NCI-H2107 treated with DMSO at 0.1 percent for 48 hours (cell line): ENCODE measurements at regions not wholly inside any gene's neighbourhood (a gene's known extent, or its start where the extent isn't known, plus 50 kb on each side); places are given as distances from the start of the nearest gene placed in this dataset.

Experiments used
- DNase-seq: peaks from one replicate; lab custom pipeline; 2025; ENCODE audit not compliant: unreplicated experiment; lab: John Stamatoyannopoulos, UW

DNA sequence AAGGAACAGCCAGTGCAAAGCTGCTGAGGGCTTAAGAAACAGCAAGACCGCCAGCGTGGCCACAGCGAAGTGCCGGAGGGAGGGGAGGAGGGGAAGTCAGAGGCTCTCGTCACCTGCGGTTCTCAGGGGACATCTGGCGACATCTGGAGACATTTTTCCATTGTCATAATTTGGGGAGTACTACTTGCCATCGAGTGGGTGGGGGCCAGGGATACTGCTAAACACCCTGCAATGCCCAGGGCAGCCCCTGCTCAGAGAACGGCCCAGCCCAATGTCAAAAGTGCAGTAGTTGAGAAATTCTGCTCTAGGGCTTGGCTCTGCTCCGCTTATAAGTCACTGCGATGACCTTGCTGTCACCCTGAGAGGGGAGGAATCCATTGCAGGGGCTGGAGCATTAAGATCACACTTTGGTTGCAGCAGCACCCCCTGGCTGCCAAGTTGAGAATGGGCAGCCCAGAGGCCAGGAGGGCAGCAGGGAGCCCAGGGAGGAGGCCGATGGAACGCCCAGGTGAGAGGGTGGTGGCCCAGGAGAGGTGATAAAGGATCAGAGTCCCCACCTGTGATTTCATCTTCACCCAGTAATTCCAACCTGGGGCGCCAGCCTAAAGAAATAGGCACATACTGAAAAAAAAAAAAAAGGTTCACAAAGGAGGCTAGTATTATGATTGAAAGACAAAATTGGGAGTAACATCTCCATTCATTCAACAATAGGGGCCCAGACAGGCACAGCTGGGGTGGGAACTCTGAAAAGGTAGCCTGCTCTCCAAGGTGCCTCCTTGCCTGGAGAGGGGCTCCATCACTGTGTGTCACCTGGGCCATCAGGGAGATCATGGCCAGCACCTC is 218.2 kb downstream of the BMP7 start:
- DNase-seq: no peak

DNA sequence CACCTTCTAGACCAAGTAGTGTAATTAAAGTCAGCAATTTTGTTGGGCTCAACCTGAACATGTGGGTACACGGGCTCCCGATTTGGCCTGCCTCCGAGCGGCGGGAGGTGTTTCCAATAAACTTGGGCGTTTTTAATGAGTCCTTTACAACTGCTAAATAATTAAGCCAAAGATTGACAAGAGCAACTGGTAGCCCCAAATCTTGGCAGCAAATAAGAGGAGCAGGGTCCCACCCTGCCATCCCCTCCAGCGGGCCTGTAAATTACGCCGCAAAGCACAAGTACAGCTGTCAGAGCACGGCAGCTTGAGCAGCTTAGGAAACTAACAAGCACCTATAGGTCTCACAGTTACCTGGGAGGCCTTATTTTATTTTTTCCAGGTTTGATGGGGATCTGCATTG is 217.1 kb downstream of the BMP7 start:
- DNase-seq: no peak

DNA sequence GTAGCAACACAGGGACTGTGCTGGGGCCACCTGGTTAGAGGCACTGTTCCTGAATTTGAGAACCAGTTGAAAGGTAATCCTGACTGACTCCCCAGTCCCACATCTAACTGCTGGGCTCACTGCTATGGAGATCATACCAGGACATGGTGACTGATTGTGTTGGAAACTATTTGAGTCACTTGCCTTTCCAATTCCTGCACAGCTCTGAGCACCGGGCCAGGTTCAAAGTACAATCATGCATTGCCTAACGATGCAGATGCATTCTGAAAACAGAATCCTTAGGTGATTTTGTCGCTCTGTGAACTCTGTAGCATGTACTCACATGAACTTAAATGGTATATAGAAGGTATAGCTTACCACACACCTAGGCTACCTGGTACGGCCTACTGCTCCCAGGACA is 215.3 kb downstream of the BMP7 start:
- DNase-seq: no peak

DNA sequence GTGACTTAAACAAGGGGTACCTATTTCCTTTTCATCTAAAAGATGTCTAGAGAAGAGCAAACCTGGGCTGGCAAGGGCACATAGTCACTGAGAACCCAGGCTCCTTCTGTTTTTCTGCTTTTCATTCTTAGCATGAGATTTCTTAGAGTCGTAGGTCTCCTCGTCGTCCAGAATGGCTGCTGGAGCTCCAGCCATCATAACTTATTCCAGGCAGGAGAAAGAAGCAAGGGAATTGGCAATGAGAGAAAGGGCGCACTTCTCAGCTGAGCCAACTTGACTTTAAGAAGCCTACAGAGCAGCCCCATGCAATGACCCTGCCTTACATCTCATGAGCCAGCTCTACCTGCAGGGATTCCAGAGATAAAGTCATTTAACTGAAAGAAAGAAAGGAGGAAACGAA is 213.4 kb downstream of the BMP7 start:
- DNase-seq: no peak

DNA sequence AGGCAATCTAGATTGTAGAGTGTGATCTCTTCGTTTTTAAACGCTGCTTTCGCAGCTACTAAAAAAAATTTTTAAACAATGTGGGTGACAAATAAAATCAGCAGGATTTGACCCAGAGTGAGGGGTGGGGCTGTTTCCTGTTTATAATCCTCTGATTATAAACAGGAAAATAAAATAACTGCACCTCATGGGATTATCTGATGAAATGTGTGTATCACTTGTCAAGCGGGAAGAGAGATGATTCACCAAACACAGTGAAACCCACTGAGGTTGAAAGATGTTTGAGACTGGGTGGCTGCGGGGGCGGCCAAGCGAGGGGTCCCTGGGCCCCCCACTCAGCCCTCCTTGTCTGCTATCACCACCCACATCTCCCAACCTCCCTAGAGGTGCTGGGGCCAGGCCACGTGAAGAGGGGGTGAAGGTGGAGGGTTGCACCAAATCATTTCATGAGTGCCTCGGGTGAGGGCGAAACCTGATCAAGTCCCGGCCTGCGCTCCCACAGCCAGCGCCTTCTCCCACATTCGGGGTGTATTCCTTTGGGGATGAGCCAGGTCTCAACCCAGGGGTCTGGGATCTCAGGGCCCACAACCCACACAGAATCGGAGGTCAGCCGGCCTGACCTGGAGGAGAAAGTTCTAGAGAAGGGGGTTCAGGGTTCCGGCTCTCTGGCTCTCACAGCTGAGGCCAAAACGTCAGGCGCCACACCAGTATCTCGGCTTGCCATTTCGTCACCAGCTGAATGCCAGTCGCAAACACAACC is 212.5 kb downstream of the BMP7 start:
- no peak for DNase-seq

DNA sequence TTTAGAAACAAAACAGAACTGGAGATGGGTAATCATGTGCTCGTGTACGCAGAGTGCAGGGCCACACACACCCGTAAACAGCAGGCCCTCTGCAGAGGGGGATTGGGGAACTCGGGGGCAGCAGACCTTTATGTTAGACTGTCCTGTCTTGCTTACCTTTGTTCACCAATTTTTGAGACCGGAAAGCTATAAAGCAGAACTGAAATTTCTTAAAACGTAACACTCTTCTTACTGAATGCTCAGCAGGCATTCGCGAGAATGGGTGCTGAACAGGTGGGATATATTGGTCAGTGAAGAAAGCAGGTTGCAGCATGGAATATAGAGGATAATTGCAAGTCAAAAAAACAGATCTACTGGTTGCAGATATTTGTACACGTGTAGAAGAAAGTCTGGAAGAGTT is 211.1 kb downstream of the BMP7 start:
- DNase-seq: no peak

DNA sequence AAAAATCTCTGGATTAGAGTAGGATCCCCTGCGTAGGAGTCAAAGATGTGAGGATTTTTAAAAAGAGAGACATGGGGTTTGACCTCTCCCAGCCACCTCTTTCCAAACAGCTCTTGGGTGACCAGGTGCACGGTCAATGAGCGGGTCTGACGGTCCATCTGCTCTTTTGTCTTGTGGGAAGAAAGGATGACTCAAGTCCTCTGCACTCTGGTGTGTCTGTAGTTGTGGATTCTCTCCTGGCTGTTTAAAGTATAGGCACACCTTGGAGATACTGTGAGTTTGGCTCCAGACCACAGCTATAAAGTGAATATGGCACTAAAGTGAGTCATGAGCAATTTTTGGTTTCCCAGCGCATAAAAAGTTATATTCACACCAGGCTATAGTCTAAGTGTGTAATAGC is 209.8 kb downstream of the BMP7 start:
- no peak for DNase-seq

DNA sequence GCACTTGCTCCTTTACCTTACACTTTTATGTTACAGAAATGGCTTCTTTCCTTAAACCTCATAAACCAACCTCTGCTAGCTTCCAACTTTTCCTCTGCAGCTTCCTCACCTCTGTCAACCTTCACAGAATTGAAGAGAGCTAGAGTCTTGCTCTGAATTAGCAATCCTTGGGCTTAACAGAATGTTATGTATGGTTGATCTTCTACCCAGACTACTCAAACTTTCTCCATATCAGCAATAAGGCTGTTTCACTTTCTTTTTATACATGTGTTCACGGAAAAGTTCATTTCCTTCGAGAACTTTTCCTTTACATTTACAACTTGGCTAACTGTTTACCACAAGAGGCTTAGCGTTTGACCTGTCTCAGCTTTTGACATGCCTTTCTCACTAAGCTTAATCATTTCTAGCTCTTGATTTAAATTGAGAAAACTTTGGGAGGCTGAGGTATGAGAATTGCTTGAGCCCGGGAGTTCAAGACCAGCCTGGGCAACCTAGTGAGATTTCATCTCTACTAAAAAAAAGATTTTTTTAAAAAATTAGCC is 207.3 kb downstream of the BMP7 start:
- no peak for DNase-seq

DNA sequence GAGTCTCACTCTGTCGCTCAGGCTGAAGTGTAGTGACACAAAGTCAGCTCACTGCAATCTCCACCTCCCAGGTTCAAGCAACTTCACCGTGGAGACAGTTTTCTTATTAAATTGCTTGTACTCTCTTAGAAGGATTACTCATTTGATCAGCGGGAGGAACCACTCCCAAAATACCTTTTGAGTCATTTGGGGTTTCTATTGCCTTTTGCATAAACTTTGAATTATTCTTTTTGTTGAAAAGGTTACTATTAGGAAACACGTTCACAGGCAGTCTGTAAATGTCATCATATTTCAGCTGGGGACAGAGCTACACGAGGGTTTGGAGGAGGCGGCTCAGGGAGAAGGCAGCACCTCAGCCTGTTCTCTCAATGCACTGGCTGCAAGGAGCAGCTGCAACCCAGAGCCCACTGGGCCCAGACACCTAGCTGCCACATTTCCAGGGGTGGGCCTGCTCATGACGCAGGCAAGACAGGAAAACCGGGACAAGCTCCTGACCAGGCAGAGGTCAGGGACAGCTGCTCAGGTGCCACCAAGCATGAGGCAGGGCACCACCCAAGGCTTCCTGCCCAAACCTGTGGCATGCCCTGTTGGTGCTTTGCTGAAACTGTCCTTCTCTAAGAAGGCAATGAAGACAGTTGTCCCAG is 205.9 kb downstream of the BMP7 start:
- DNase-seq: no peak

DNA sequence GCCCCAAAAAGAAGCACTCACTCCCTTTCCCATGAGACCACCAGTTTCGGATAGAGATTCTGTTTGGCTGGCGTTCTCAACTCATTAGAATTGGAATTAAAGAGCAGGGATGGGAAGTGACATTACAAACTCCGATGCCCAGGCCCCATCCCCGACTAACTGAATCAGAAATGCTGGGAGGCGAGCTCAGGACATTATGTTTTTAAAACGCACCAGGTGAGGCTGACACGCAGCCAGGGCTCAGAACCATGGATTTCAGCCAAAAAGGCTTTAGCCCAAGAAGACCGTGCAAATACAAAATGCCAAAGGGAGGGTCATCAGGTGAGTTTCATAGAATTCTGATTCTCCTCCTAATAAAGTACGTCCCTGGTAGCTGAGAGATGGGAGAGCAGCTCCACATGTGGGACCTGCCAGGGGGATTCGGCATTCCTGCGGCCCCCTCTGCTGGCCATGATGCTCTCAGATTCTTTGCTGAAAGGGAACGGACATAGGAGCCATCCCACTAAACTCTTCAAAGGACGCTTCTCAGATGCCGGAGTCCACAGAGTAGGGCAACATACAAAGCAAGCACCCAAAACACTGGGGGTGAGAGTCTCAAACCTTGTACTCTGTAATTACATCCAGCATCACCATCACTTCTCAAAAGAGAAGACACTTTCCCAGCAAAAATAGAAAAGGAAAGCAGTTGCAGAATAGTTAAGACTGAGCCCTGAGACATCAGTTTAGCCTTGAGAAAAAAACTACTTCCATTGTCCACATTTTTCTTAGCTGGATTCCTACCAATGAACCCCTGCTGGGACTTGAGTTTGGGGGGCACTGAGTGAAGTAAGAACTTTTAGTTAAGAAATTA is 205.2 kb downstream of the BMP7 start:
- no peak for DNase-seq

DNA sequence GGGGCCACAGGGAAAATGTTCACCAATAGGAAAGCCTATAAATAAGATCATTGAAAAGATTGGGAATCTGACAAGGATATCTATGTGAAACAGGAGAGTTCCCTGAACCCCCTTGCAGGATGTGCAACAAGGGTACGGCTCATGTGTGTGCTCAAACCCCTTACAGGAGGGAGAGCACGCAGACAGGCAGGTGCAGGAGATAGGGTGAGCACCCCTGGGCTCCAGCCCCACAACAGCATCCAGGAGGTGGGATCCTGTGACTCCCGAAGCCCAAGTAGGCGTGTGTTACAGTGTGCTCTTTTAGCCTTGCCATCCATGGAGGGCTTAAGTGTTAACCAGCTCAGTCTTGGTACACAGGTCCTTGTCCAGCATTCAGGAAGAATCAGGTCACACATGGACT is 204.2 kb downstream of the BMP7 start:
- no peak for DNase-seq

DNA sequence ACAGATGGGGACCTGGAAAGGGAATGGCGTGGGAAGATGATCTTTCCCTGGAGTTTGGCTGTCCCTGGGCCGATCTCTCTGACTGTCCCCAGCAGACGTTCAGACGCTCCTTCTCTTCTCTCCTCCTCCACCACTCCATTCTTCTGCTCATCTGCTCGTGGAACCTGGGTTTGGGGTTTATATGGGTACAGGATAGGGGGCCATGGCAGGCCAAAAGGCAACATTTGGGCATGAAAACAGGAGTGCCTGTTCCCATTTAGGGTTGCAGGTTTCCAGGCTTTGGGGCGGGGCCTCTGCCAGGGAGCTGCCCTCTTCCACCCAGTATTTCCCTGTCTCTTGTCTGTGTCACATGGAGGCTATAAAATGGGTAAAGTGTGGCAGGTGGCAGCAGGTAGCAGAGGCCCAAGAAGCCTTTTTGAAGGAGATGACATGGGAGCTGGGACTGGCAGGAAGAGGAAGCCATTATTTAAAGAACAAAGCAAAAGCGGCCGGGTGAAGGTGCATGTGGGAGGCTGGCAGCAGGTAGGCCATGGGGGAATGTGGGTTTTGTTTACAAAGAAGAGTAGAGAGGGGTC is 203.7 kb downstream of the BMP7 start:
- no peak for DNase-seq

DNA sequence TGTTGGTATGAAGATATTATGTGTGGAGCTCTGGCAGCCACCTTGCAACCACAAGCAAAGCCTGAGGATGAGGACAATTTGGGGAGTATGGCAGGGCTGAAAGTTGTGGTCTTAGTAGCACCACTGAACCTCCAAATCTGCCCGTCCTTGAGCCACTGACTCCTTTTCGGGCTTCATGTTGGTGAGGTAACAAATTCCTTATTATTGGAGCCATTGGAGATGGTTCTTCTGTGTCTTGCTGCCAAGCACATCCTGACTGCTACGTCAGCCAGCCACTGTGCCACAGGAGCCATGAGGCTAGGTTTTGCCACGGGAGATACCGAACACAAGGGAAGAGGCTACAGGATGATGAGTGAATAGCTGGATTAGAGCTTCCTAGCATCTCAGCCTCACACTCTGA is 201.6 kb downstream of the BMP7 start:
- DNase-seq: no peak

DNA sequence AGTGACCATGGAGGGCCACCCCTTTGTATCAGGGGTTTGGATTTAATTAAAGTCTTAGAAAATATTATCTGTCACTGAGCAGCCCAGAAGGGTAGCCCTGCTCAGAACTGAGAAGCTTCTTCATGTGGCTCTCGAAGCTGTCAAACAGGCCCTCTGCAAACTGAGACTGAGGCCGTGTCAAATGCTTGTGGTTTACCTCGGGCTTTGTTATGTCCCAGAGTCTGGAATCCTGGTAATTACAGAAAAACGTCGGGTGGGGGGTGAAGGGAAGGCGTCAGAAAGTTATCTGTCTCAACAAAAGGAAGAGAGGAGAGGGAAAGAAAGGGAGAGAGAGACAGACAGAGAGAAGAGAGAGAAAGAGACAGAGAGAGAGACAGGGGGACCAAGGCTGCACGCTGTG is 200.8 kb downstream of the BMP7 start:
- DNase-seq: no peak

DNA sequence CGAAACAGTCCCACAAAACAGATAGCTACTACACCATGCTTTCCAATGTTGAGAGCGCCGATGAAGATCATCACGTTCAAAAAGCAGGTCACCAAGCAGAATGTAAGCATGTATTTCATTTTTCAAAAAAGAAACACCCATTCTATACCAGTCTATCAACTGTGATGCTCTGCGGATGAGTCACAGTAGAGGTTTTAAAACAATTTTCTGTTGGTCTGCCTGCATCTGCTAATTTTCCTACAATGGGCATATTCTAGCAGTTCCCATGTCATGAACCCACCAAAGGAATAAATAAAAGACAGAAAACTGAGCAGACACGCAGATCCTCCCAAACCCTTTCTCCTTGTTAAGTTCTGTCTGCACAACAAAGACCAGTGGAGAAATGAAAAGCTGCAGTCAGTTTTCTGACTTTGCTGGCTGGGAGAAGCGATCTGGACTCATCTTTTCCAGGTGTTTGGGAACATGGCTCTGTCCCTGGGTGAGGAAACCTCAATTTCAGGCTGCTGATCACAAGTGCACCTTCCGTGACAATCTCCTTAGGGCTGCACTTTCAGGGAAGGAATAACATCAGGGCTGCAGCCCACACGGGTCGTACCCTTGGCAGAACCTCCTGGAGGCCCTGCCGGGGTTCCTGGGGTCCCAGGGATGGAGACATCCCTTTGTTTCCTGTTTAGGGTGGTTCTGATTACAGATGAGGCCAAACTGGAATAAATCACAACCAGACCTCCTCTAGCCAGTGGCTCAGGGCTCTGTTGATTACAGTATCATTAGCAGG is 200.1 kb downstream of the BMP7 start:
- no peak for DNase-seq

DNA sequence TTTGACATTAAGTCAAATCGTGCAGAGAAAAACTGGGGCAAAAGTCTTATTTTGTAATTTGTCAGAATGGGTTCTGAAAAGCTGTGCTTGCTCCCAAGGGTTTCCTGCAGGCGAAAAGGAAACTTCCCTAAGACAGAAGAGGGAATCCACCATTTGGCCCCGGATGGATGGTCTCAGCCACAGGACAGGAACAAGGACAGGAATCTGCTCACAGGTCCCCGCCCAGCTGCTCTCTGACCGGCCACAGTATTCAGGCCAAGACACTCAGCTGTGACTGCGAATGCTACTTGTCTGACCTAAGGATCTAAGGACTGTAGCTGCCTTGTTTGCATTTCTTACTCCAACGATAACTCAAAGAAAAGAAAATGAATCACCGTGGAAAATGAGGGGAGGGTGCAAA is 197.0 kb downstream of the BMP7 start:
- no peak for DNase-seq

DNA sequence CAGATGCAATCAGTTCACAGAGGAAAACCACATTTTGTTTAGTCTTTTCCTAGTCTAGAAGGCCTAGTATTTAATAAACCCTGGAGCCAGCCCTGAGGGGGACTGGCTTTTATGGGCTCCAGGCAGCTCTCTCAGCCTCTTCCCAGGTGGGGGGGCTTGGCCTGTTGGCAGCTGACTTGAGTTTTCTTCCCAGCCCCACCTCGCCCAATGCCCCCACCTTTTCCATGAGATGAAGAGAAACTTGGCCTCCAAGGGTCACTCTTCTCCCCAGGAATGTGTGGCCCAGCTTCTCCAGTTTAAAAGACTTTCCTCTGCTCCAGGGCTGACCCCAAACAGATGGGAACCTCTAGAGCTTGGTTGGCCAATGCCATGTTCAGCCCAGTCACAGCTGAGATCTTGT is 196.1 kb downstream of the BMP7 start:
- DNase-seq: no peak

DNA sequence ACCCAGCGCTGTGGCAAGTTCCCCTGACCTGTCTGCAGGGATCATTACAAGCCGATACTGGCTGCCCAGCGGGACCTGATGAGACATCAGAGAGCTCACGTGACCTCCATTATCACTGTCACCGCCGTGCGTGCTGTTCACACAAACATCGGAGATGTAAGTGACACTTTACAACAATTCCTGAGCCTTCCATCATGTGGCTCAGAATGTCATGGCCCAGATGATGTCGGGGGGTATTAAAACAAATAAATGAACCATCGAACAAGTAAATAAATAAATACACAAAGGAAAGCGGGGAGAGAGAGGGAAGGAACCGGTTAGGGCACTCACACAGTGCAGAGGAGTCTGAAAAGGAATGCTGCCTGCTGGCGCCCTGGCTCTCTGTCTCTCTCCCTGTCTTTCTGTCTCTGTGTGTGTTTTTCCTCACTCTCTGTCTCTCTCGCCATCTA is 195.1 kb downstream of the BMP7 start:
- DNase-seq: no peak

DNA sequence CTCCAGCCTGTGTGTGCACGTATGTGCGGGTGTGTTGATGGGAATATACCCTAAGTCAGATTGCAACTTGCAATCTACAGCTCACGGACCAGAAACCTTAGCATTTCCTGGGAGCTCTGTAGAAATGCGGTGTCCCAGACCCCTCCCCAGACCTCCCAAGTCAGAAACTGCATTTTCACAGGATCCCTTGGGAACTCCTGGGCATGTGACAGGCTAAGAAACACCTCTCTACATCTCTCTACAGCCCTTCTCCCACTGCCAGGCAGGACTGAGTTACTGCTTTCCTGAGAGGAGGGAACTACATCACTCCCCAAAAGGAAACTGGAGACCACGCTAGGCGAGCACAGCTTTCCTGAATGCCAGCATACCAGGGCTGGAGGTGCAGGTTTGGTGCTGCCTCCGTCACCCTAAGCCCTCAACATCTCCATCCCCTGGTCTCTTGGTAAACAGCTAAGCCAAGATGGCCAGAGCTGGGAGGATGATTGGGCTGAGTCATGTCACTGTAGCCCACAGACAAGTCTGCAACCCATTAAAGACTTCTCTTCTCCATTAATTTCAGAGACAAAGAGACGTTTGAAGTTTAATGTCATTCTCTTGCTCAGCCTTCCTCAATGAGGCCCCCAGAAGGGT is 194.4 kb downstream of the BMP7 start:
- DNase-seq: no peak
